OCI-LY1 (cell line): ENCODE measurements at regions not wholly inside any gene's neighbourhood (a gene's known extent, or its start where the extent isn't known, plus 50 kb on each side); places are given as distances from the start of the nearest gene placed in this dataset.

Experiments used
- CTCF ChIP-seq: fragments of 200-600 bp; sonication (generic), shearing (Covaris generic); IDR thresholded peaks from 2 replicates; pipeline ENCODE4 v1.5.1; 2017; ENCODE audit warnings: mild to moderate bottlenecking, antibody characterized with exemption, low read length, moderate library complexity, mixed read lengths
- EZH2 ChIP-seq: fragments of 200-600 bp; sonication (generic), shearing (Covaris generic); IDR thresholded peaks from 2 replicates; pipeline ENCODE4 v1.8.0; 2017; ENCODE audit warnings: borderline replicate concordance, mixed run types, mild to moderate bottlenecking, antibody characterized with exemption, low read length, moderate library complexity, mixed read lengths

- no peak for TF ChIP-seq CTCF
- TF ChIP-seq EZH2 = no peak
These were observed 423.5 kb upstream of the ADAMTS5 start for GRCh38 chr21:27390384-27390783.
